LNCAP (cell line): ENCODE measurements at regions not wholly inside any gene's neighbourhood (a gene's known extent, or its start where the extent isn't known, plus 50 kb on each side); places are given as distances from the start of the nearest gene placed in this dataset.

Experiments used
- TF ChIP-seq, protein P1 (sequence below): fragments of 450-650 bp; IDR thresholded peaks from 2 replicates; pipeline ENCODE4 v1.5.1; 2017; ENCODE audit warnings: mild to moderate bottlenecking

DNA sequence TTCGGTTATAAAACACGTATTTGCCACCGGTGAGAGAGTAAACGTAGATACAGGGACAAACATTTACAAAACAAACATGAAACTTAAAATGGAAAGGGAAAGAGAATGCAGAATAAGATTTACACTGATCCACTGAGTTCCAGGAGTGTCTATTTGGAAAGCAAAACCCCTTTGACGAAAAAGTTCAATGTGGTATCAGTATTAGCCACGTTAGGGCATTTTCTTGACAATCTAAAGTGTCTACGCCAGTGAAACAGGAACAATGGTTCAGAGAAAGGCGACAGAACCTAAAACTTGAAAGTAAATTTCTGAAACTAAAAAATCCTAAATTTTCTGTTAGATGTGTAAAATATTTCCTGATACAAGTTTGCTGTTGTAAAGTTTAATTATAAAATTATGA, 278.5 kb upstream of the TENM3 start:
- TF ChIP-seq, protein P1, sequence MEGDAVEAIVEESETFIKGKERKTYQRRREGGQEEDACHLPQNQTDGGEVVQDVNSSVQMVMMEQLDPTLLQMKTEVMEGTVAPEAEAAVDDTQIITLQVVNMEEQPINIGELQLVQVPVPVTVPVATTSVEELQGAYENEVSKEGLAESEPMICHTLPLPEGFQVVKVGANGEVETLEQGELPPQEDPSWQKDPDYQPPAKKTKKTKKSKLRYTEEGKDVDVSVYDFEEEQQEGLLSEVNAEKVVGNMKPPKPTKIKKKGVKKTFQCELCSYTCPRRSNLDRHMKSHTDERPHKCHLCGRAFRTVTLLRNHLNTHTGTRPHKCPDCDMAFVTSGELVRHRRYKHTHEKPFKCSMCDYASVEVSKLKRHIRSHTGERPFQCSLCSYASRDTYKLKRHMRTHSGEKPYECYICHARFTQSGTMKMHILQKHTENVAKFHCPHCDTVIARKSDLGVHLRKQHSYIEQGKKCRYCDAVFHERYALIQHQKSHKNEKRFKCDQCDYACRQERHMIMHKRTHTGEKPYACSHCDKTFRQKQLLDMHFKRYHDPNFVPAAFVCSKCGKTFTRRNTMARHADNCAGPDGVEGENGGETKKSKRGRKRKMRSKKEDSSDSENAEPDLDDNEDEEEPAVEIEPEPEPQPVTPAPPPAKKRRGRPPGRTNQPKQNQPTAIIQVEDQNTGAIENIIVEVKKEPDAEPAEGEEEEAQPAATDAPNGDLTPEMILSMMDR: no peak

DNA sequence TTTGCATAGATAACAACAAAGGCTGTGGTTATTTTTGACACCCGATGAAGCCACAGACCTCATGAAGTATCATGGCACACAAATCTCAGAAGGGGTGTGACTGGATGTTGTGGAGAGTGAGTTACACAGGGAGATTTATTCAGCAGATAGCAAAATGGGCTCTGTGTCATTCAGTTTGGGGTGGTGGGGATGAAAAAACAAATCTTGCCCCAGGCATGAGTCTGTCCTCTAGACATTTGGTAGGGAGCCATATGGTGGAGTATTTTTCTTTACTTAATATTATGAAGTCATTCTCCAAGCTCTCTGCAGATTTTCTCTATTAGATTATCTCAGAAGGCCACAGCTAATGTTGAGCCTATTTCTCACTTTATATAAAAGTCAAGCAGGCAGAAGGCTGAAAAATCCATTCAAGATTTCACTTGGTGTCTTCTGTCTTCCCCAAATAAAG, 277.1 kb upstream of the TENM3 start:
- TF ChIP-seq, protein P1: no peak

DNA sequence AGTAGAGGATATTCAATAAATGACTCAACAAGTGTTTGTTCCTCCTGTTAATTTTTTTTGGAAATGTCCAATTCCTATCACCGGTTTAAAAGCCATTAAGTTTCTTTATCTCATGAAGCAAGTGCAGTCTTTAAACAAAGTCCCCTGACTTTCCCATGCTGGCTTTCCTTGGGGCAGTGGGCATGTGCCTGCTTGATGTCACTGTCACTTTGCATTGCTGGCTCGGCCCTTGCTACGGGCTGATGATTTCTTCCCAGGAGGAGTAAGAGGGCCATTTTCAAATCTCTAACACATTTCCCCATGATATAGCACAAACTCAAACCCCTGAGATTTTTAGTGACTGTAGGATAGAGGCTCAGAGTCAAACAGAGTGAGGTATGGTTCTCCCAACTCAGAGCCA, 275.8 kb upstream of the TENM3 start:
- TF ChIP-seq, protein P1: no peak

DNA sequence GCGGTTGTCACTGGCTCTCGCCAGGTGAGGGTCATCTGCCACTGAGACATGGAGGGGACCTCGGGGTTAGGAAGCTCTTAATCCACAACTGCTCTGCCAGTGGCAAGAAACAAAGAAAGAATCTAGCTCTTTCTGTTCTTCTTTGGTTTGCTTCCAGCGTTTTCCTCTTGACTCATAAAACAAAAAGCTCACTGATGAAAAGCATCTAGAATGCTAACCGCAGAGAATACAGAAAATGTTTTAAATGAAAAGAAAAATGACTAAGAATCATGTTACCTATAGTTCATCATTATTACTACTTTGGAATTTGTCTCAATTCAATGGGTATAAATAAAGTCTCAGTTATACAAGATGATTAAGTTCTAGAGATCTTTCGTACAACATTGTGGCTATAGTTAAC, 274.8 kb upstream of the TENM3 start:
- TF ChIP-seq, protein P1: no peak

DNA sequence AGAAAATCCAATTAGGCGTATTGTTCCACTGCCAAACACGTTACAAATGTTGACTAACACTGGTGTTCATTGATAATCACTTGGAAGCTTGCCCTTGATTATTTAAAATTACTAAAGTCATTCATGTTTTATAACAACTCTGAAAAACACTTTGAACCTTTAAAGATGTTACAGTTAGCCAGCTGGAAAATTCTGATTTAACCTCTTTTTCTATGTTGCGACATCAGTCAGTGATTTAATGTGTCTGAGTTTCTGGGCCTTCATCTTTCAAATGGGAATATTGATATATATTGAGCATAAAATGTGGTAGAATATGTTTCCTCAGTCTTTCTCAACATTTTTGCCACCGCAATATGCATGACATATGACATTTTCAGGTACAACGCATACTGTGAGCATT, 274.1 kb upstream of the TENM3 start:
- TF ChIP-seq, protein P1: no peak

DNA sequence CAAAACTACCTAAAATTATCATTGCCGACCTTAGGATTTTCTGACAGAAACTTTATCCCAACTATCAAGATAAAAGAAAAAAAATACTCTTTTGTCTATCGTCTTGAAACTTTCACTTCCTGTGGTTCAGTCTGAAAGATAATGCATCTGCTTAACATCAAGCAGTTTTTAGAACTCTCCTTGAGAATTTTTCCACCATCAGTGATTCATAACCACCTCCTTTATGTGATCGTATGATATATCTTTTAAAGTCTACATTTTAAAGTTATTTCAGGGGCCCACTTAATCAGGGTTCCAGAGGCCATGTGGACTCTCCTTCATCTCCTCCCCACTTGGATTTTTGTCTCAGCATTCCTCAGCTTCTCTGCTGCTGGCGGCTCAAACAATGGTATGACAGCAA, 272.8 kb upstream of the TENM3 start:
- TF ChIP-seq, protein P1: no peak

DNA sequence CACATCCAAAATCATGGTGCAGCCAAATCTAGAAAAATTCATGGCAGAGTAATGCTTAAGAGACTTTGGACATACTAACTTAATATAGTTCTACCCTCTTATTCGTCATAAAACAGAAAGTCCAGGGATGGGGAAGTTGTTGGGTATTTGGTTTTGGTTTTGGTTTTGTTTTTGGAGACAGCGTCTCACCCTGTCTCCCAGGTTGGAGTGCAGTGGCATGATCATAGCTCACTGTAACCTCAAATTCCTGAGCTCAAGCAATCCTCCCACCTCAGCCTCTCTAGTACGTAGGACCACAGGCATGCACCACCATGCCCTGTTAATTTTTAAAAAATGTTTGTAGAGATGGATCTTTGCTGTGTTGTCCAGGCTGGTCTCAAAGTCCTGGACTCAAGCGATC, 271.8 kb upstream of the TENM3 start:
- TF ChIP-seq, protein P1: no peak

DNA sequence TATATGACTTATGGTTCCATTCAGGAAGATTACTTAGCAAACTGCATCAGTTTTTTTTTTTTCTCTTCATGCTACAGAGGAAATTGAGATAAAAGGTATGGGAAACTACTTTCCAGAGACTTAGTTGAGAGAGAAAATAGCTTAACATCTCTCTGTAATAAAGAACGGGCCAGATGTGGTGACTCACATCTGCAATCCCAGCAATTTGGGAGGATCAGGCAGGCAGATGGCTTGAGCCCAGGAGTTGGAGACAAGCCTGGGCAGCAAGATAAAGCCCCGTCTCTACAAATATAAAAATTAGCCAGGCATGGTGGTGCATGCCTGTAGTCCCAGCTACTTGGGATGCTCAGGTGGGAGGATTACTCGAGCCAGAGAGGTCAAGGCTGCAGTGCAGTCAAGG, 271.2 kb upstream of the TENM3 start:
- TF ChIP-seq, protein P1: no peak
